ENCODE measurements at regions not wholly inside any gene's neighbourhood (a gene's known extent, or its start where the extent isn't known, plus 50 kb on each side); places are given as distances from the start of the nearest gene placed in this dataset.

GRCh38 chr3:65081536-65081935 is 393.7 kb upstream of the ADAMTS9 start:
- no peak for TF ChIP-seq GATA3 (IDR thresholded peaks at IDR 0.05; ENCODE audit: low read depth, low read length)
- no peak for TF ChIP-seq GATA2 (IDR thresholded peaks at IDR 0.05; ENCODE audit: low read depth, low read length)
